HG03196 (cell line): ENCODE measurements at regions not wholly inside any gene's neighbourhood (a gene's known extent, or its start where the extent isn't known, plus 50 kb on each side); places are given as distances from the start of the nearest gene placed in this dataset.
"Not testable (repeated sequence)": the region's sequence is repeated elsewhere in the genome, so short reads cannot be mapped to it uniquely, and the experiment has no call there.

Experiments
- ATAC-seq: cut with Tn5 transposase; IDR thresholded peaks from one replicate; pipeline ENCODE4 v1.9.1; 2021; ENCODE audit not compliant: unreplicated experiment

GRCh38 chr11:24217319-24217718 is 279.5 kb upstream of the LUZP2 start:
- ATAC-seq = not testable (repeated sequence)

DNA sequence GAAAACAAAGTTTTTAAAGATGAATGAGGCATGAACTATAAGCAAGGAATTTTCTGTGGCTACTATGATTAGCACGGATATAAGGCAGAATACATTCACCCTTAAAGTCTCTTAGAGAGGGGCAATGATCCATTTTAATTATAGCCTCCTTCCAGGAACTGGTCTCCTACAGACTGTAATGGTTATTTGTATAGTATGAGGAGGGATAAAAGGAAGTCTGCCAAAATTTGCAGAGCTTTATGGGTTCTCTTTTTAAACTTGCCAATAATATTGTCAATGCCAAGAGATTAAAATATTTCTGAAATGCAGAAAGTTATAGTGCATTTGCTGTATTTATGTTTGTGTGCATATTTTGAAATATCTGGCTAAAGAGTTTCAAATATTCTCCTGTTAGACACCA is 271.4 kb upstream of the LUZP2 start:
- no peak for ATAC-seq

DNA sequence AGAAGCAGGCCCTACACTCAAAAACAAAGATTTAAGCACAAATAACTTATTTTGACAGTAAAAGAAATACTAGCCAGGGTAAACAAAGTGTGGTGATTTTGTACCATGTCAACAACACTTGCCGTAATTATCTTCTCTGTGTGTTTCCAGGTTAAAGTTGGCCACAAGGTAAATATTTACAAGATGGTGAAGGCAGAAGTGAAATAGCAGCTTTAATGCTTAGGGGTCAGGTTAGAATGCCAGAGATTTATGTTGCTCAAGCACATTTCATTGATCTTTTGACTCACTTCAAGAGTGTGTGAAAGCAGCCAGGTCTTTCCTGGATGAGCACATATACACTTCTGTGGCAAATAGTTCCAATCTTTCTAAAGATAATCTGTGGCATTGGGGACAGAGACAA is 270.2 kb upstream of the LUZP2 start:
- no peak for ATAC-seq

GRCh38 chr11:24233041-24233440 is 263.8 kb upstream of the LUZP2 start:
- no peak for ATAC-seq

GRCh38 chr11:24234822-24235508 is 261.9 kb upstream of the LUZP2 start:
- ATAC-seq = no peak

GRCh38 chr11:24238771-24239645 is 257.8 kb upstream of the LUZP2 start:
- no peak for ATAC-seq

GRCh38 chr11:24239930-24240329 is 256.9 kb upstream of the LUZP2 start:
- ATAC-seq = no peak

GRCh38 chr11:24240496-24241175 is 256.2 kb upstream of the LUZP2 start:
- ATAC-seq = no peak

- ATAC-seq = no peak
Observed at GRCh38 chr11:24246715-24247114, 250.1 kb upstream of the LUZP2 start.

- ATAC-seq = no peak
Observed at GRCh38 chr11:24247846-24248245, 249.0 kb upstream of the LUZP2 start.

GRCh38 chr11:24249921-24250320 is 246.9 kb upstream of the LUZP2 start:
- ATAC-seq = no peak

DNA sequence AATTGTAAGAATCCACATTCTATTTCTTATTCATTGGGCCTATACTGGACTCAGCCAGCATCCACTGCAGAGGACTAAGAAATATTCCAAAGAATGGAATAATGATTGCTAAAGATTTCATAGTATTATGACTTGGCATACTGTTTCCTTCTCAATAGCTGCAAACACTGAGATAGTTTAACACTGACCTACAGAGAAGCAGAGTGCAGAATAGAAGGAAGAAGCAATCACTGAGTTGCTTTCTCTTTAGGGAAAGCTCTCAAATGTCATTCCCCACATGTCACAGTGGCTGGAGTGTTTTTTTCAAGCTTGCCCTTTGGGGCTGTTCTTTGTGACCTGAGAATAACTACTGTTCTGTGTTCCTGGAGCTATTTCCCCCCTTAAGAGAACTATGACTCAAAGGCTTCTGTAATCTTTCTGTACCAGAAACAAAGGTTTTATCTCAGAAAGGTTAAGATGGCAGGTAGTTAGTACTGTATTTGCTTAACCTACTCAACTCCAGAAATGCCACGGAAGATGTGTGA is 243.6 kb upstream of the LUZP2 start:
- ATAC-seq = no peak

DNA sequence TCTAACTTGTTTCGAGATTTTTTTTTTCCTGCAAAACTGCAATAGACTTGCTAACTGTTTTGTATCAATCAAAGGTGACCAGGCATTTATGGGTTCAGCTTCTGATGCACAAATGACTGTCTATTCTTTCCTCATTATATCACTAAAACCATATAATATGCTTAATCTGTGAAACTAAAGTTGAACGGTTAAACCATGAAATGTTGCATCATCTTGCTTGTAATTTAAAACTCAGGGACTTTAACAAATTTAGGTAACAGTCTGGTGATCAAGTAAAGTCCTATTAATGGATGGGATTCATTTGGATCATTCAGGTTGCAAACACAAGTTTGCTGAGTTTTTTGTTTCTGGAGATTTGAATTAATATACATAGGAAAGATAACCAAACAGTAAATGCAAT is 232.0 kb upstream of the LUZP2 start:
- no peak for ATAC-seq

- ATAC-seq = no peak
Observed at GRCh38 chr11:24267014-24267413, 229.8 kb upstream of the LUZP2 start.

DNA sequence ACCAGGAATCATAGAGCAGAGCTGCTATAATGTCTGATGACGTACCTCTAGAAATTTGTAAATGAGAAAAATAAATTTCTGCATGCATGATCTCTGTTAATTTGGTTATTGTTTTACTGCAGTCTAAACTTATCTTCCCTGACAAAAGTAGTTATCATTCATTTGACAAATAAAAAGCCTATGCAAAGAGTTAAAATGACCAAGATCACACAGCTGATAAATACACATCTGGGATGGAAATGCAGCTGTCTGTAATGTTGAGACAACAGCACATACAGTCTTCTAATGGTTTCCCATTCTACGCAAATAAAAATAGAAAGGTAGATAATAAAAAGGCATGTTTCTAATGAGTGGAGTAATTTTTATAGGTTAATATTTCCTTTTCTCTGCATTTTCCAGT is 225.1 kb upstream of the LUZP2 start:
- ATAC-seq = no peak

- ATAC-seq = not testable (repeated sequence)
Observed at GRCh38 chr11:24274214-24274781, 222.6 kb upstream of the LUZP2 start.

GRCh38 chr11:24286238-24286637 is 210.6 kb upstream of the LUZP2 start:
- ATAC-seq = no peak

- ATAC-seq = no peak
Observed at GRCh38 chr11:24289301-24289700, 207.6 kb upstream of the LUZP2 start.

DNA sequence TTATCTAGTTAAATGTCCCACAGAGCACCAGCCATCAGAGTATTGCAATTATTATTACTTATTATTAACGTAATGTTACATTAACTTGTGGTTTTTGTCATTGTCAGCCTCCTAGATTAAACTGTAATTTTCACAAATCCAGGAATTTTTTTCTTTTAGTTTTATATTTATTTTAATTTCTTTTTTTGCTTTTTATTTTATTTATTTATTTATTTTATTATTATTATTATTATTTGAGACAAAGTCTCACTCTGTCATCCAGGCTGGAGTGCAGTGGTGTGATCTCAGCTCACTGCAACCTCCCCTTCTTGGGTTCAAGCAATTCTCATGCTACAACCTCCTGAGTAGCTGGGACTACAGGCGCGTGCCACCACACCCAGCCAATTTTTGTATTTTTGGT is 202.9 kb upstream of the LUZP2 start:
- no peak for ATAC-seq

GRCh38 chr11:24295360-24295759 is 201.5 kb upstream of the LUZP2 start:
- ATAC-seq = no peak

DNA sequence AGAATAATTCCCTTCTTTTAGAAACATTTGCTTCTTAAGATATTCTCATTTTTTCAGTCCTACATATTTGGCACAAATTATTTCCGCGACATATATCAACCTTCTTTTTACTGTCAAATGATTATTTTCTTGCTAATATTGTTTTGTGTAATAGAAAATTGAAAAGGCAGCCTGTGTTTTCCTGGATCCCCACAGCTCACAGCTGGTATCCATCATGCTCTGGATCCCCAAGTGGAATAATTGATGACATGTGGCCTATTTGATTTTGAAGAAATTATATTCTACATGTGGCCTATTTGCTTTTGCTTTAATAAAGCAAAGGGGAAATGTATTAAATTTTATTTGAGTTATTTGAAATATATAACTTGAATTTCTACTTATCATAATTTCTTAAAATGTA is 199.4 kb upstream of the LUZP2 start:
- no peak for ATAC-seq
